ENCODE measurements at regions not wholly inside any gene's neighbourhood (a gene's known extent, or its start where the extent isn't known, plus 50 kb on each side); places are given as distances from the start of the nearest gene placed in this dataset.

- Histone ChIP-seq H3K4me3 (ENCODE audit: low read depth, low read length) (no peak overlapping the region), H3K27ac (ENCODE audit: low read depth, low read length) (no peak overlapping the region), H3K4me1 (ENCODE audit: control insufficient read depth, insufficient read depth, low read length) (no peaks in the 10 kb centered on the region), H3K36me3 (ENCODE audit: control insufficient read depth, insufficient read depth, low read length) (no peaks in the 10 kb centered on the region), H3K9me3 (ENCODE audit: control insufficient read depth, insufficient read depth, low read length) (no peaks in the 10 kb centered on the region), H3K27me3 (ENCODE audit: control insufficient read depth, insufficient read depth, low read length) (no peaks in the 10 kb centered on the region)
- DNase-seq (ENCODE audit: low read depth in 4 of 6, low spot score in 6 of 6) = peak in 1 of 6 donors; percentile 2
- WGBS (ENCODE audit: insufficient coverage) = 100% methylated on average over 1 of the region's 5 CpGs
Observed at GRCh38 chr3:104669083-104669482, 697.6 kb upstream of the ALCAM start.

GRCh38 chr3:104672331-104672730 lies 694.4 kb upstream of the ALCAM start:
- Histone ChIP-seq H3K36me3 (ENCODE audit: control insufficient read depth, insufficient read depth, low read length) (no peaks in the 10 kb centered on the region), H3K4me3 (ENCODE audit: low read depth, low read length) (no peak overlapping the region), H3K9me3 (ENCODE audit: control insufficient read depth, insufficient read depth, low read length) (no peaks in the 10 kb centered on the region), H3K4me1 (ENCODE audit: control insufficient read depth, insufficient read depth, low read length) (no peaks in the 10 kb centered on the region), H3K27me3 (ENCODE audit: control insufficient read depth, insufficient read depth, low read length) (no peaks in the 10 kb centered on the region), H3K27ac (ENCODE audit: low read depth, low read length) (no peak overlapping the region)
- WGBS (ENCODE audit: insufficient coverage) = 62% methylated on average over 5 of the region's 5 CpGs
- peak in 2 of 6 donors; percentile 44 to 88 for DNase-seq (ENCODE audit: low read depth in 4 of 6, low spot score in 6 of 6)

GRCh38 chr3:104673981-104674380 lies 692.7 kb upstream of the ALCAM start:
- WGBS (ENCODE audit: insufficient coverage) = no CpG with 5 or more reads among the region's 2 CpGs
- Histone ChIP-seq H3K4me3 (ENCODE audit: low read depth, low read length) (no peak overlapping the region), H3K4me1 (ENCODE audit: control insufficient read depth, insufficient read depth, low read length) (no peaks in the 10 kb centered on the region), H3K27ac (ENCODE audit: low read depth, low read length) (no peak overlapping the region), H3K9me3 (ENCODE audit: control insufficient read depth, insufficient read depth, low read length) (no peaks in the 10 kb centered on the region), H3K36me3 (ENCODE audit: control insufficient read depth, insufficient read depth, low read length) (no peaks in the 10 kb centered on the region), H3K27me3 (ENCODE audit: control insufficient read depth, insufficient read depth, low read length) (no peaks in the 10 kb centered on the region)
- DNase-seq (ENCODE audit: low read depth in 4 of 6, low spot score in 6 of 6) = no peak

- Histone ChIP-seq H3K36me3 (ENCODE audit: control insufficient read depth, insufficient read depth, low read length) (no peaks in the 10 kb centered on the region), H3K4me3 (ENCODE audit: low read depth, low read length) (no peak overlapping the region), H3K27me3 (ENCODE audit: control insufficient read depth, insufficient read depth, low read length) (no peaks in the 10 kb centered on the region), H3K9me3 (ENCODE audit: control insufficient read depth, insufficient read depth, low read length) (no peaks in the 10 kb centered on the region), H3K27ac (ENCODE audit: low read depth, low read length) (no peak overlapping the region), H3K4me1 (ENCODE audit: control insufficient read depth, insufficient read depth, low read length) (no peaks in the 10 kb centered on the region)
- DNase-seq (ENCODE audit: low read depth in 4 of 6, low spot score in 6 of 6) = no peak
- no CpG with 5 or more reads among the region's 3 CpGs for WGBS (ENCODE audit: insufficient coverage)
Observed at GRCh38 chr3:104676241-104676640, 690.5 kb upstream of the ALCAM start.

GRCh38 chr3:104677932-104678331 lies 688.8 kb upstream of the ALCAM start:
- H3K4me1 ChIP-seq (ENCODE audit: control insufficient read depth, insufficient read depth, low read length) = no peaks in the 10 kb centered on the region
- 100% methylated on average over 2 of the region's 4 CpGs for WGBS (ENCODE audit: insufficient coverage)
- H3K9me3 ChIP-seq (ENCODE audit: control insufficient read depth, insufficient read depth, low read length) = no peaks in the 10 kb centered on the region
- no peak overlapping the region for H3K27ac ChIP-seq (ENCODE audit: low read depth, low read length)
- no peaks in the 10 kb centered on the region for H3K27me3 ChIP-seq (ENCODE audit: control insufficient read depth, insufficient read depth, low read length)
- no peak for DNase-seq (ENCODE audit: low read depth in 4 of 6, low spot score in 6 of 6)
- no peak overlapping the region for H3K4me3 ChIP-seq (ENCODE audit: low read depth, low read length)
- H3K36me3 ChIP-seq (ENCODE audit: control insufficient read depth, insufficient read depth, low read length) = no peaks in the 10 kb centered on the region

- no peak overlapping the region for H3K4me3 ChIP-seq (ENCODE audit: low read depth, low read length)
- no peaks in the 10 kb centered on the region for H3K4me1 ChIP-seq (ENCODE audit: control insufficient read depth, insufficient read depth, low read length)
- H3K36me3 ChIP-seq (ENCODE audit: control insufficient read depth, insufficient read depth, low read length) = no peaks in the 10 kb centered on the region
- no peak overlapping the region for H3K27ac ChIP-seq (ENCODE audit: low read depth, low read length)
- no peaks in the 10 kb centered on the region for H3K27me3 ChIP-seq (ENCODE audit: control insufficient read depth, insufficient read depth, low read length)
- DNase-seq (ENCODE audit: low read depth in 4 of 6, low spot score in 6 of 6) = no peak
- no peaks in the 10 kb centered on the region for H3K9me3 ChIP-seq (ENCODE audit: control insufficient read depth, insufficient read depth, low read length)
Observed at GRCh38 chr3:104685492-104685891, 681.2 kb upstream of the ALCAM start.

- no peak overlapping the region for H3K4me3 ChIP-seq (ENCODE audit: low read depth, low read length)
- WGBS (ENCODE audit: insufficient coverage) = 95% methylated on average over 11 of the region's 11 CpGs
- no peak for DNase-seq (ENCODE audit: low read depth in 4 of 6, low spot score in 6 of 6)
- no peaks in the 10 kb centered on the region for H3K4me1 ChIP-seq (ENCODE audit: control insufficient read depth, insufficient read depth, low read length)
- no peaks in the 10 kb centered on the region for H3K27me3 ChIP-seq (ENCODE audit: control insufficient read depth, insufficient read depth, low read length)
- no peaks in the 10 kb centered on the region for H3K36me3 ChIP-seq (ENCODE audit: control insufficient read depth, insufficient read depth, low read length)
- H3K9me3 ChIP-seq (ENCODE audit: control insufficient read depth, insufficient read depth, low read length) = no peaks in the 10 kb centered on the region
- H3K27ac ChIP-seq (ENCODE audit: low read depth, low read length) = no peak overlapping the region
Observed at GRCh38 chr3:104687362-104687761, 679.3 kb upstream of the ALCAM start.

- H3K27me3 ChIP-seq (ENCODE audit: control insufficient read depth, insufficient read depth, low read length) = no peaks in the 10 kb centered on the region
- no peak for DNase-seq (ENCODE audit: low read depth in 4 of 6, low spot score in 6 of 6)
- no peaks in the 10 kb centered on the region for H3K36me3 ChIP-seq (ENCODE audit: control insufficient read depth, insufficient read depth, low read length)
- H3K9me3 ChIP-seq (ENCODE audit: control insufficient read depth, insufficient read depth, low read length) = no peaks in the 10 kb centered on the region
- H3K4me3 ChIP-seq (ENCODE audit: low read depth, low read length) = no peak overlapping the region
- H3K4me1 ChIP-seq (ENCODE audit: control insufficient read depth, insufficient read depth, low read length) = no peaks in the 10 kb centered on the region
- no peak overlapping the region for H3K27ac ChIP-seq (ENCODE audit: low read depth, low read length)
- 40% methylated on average over 5 of the region's 8 CpGs for WGBS (ENCODE audit: insufficient coverage)
Observed at GRCh38 chr3:104696470-104696869, 670.2 kb upstream of the ALCAM start.

- no peak overlapping the region for H3K27ac ChIP-seq (ENCODE audit: low read depth, low read length)
- no peaks in the 10 kb centered on the region for H3K9me3 ChIP-seq (ENCODE audit: control insufficient read depth, insufficient read depth, low read length)
- H3K27me3 ChIP-seq (ENCODE audit: control insufficient read depth, insufficient read depth, low read length) = no peaks in the 10 kb centered on the region
- no peaks in the 10 kb centered on the region for H3K4me1 ChIP-seq (ENCODE audit: control insufficient read depth, insufficient read depth, low read length)
- peak in 1 of 6 donors; percentile 22 for DNase-seq (ENCODE audit: low read depth in 4 of 6, low spot score in 6 of 6)
- 30% methylated on average over 2 of the region's 6 CpGs for WGBS (ENCODE audit: insufficient coverage)
- H3K4me3 ChIP-seq (ENCODE audit: low read depth, low read length) = no peak overlapping the region
- H3K36me3 ChIP-seq (ENCODE audit: control insufficient read depth, insufficient read depth, low read length) = no peaks in the 10 kb centered on the region
Observed at GRCh38 chr3:104711406-104711805, 655.3 kb upstream of the ALCAM start.

- Histone ChIP-seq H3K27me3 (ENCODE audit: control insufficient read depth, insufficient read depth, low read length) (no peaks in the 10 kb centered on the region), H3K4me3 (ENCODE audit: low read depth, low read length) (no peak overlapping the region), H3K36me3 (ENCODE audit: control insufficient read depth, insufficient read depth, low read length) (no peaks in the 10 kb centered on the region), H3K4me1 (ENCODE audit: control insufficient read depth, insufficient read depth, low read length) (no peaks in the 10 kb centered on the region), H3K9me3 (ENCODE audit: control insufficient read depth, insufficient read depth, low read length) (no peaks in the 10 kb centered on the region), H3K27ac (ENCODE audit: low read depth, low read length) (no peak overlapping the region)
- WGBS (ENCODE audit: insufficient coverage) = no CpG with 5 or more reads among the region's 1 CpG
- DNase-seq (ENCODE audit: low read depth in 4 of 6, low spot score in 6 of 6) = no peak
Observed at GRCh38 chr3:104715972-104716371, 650.7 kb upstream of the ALCAM start.
